Left lobe of liver (tissue), 2 donors: ENCODE measurements at regions not wholly inside any gene's neighbourhood (a gene's known extent, or its start where the extent isn't known, plus 50 kb on each side); places are given as distances from the start of the nearest gene placed in this dataset.
"Not testable (repeated sequence)": the region's sequence is repeated elsewhere in the genome, so short reads cannot be mapped to it uniquely, and the experiment has no call there.

Experiments
- ATAC-seq: fragments of 200-7000 bp; cut with Tn5 transposase; one replicate; pipeline ENCODE4 v1.9.1; 2020; ENCODE audit warnings: mild to moderate bottlenecking, moderate library complexity
- DNase-seq: peaks from one replicate; pipeline ENCODE4 v3.0.0-alpha.2; 2020; ENCODE audit warnings: low spot score
- donor health status: DM: no; HTN: no; CAD: no; lungs with moderate emphysema.
- donor health status: DM: no; HTN: yes; CAD: no.

DNA sequence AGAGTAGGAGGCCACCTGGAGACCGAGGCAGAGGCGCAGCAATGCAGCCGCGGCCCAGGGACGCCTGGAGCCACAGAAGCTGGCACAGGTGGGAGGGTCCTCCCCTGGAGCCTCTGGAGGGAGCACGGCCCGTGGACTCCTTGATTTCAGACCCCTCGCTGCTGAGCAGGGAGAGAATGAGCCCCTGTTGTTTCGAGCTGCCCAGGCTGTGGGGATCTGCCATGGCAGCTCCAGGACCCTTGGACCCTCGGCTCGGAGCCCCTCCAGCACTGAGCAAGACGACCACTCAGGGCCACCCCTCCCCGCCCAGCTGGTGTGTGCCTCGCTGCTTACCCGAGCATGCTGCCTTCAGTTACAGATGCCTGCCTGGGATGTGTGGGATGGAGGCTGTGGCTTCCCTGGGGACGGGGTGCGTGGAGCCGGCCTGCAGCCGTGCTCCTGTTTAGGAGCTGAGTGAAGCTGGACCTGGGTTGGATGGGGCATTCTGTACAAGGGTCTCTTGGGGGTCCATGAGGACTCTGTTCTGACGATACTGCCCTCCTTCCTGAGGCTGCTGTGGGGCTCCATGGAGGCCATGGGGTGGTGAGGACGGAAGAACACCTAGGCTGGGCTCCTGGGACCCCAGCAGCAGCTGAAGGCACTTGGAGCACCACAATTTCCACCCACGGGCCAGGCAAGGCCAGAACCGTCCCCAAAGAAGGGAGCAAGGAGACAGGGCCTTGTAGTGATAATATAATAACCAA is 115.1 kb upstream of the LPCAT1 start:
- no peak for DNase-seq

DNA sequence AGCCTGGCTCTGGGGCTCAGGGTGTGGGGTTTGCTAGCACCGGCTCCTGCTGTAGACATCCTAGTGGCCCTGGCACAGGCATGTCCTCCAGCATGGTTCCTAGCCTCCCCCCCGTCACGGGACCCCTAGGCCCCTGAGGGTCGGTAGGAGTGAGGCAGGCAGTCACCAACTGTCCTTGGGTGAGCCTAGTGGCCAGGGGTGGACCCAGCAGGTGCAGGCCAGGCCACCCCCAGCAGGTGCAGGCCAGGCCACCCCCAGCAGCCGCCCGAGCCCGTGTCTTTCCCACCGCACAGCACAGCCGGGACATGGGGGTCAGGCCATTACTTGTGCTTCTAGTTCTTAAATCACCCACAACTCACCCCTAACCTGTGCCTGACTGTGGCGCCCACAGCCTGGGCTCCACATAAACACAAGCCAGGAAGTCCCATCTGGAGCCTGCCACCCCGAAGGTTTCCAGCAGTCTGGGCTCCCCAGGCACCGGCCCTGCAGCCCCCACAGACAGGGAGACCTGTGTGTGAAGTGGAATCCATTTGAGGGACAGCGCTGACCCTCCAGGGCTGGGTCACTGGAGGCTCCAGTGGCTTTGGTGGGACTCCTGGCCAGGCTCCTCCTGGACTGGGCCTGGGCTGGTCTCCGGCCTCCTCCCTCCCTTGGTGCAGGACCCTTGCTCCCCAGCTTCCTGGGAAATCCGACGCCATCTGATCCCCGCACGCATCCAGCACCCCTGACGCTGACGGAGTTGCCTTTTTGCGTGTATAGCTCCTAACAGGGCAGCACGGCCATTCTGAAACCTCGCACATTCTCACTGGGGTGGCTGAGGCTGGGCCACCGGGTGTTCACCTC is 114.1 kb upstream of the LPCAT1 start:
- no peak for DNase-seq
- no peak for ATAC-seq

More for the DNA sequence above, 115.1 kb upstream of the LPCAT1 start:
- no peak for ATAC-seq

DNA sequence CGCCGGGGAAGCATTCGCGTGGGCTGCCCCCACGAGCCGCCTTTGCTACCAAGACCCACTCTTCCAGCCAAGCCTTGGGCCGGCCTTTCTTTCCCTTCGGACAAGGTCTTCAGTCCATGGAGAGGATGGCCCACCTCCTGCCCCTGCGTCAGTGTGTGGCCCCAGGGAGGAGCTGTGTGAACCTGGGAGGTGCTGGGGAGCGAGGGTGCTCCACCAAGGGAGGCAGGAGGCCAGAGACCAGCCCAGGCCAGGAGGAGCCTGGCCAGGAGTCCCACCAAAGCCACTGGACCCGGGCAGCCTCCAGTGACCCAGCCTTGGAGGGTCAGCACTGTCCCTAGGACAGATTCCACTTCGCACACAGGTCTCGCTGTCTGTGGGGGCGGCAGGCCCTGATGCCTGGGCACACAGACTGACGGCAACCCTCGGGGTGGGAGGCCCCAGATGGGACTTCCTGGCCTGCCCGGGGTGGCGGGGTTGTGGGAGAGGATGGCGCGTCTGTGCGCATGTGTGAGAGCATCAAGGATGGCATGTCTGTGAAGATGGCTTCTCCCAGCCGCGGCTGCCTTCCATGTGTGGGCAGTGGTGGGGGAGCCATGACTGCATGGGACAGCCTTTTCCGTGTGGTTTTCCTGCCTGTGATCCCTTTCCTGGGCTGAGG is 113.3 kb upstream of the LPCAT1 start:
- ATAC-seq = no peak

DNA sequence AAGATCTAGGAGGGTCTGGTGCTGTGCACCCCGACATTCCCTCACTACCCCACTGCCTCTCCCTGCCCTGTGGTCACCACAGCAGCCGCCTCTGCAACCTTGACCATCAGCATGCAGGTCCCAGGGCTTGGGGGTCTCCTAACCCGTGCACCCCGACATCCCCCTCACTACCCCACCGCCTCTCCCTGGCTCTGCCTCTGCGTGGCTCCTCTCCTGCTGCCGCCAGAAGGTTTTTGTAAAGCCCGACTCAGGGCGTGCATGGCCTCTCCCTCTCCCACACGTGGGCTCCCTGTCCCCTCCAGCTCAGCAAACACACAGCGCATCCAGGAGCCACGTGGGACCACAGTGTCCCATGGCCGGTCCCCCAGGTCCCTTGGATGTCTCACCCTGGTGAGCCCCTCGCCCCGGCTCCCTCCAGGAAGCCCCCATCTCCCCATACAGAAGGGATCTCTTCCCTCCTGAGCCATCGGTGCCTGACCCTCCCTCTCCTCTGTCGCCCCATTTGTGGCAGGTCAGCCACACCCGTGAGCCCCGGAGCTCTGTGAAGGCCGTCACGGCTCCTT is 112.5 kb upstream of the LPCAT1 start:
- DNase-seq, ATAC-seq: not testable (repeated sequence)

More for the DNA sequence above, 113.3 kb upstream of the LPCAT1 start:
- no peak for DNase-seq

DNA sequence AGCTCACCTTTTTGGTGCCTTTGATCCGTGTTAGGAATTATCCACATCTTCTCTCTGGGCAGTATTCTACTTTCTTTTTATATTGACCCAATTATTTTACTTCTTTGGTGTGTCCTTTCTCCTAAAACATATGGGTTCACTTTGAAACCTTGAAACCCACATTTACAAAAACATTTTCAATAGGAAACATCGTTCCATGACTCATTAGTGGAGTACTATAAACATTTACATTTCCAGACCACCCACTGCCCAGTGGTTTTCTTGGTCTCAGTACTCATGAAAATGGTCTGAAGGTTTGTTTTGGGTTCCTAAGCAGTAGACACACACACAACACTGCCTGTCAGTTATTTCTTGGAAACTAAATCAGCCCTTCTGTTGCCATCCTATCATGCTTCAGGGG is 111.7 kb upstream of the LPCAT1 start:
- DNase-seq, ATAC-seq: not testable (repeated sequence)

DNA sequence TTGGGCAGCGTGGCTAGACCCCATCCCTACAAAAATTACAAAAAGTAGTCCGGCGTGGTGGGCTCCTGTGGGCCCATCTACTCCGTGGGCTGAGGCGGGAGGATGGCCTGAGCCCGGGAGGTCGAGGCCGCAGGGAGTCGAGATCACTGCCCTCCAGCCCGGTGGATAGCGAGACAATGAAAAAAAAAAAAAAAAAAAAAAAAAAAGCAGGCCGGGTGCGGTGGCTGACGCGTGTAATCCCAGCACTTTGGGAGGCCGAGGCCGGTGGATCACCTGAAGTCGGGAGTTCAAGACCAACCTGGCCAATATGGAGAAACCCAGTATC is 110.5 kb upstream of the LPCAT1 start:
- ATAC-seq (no peak), DNase-seq (no peak)

DNA sequence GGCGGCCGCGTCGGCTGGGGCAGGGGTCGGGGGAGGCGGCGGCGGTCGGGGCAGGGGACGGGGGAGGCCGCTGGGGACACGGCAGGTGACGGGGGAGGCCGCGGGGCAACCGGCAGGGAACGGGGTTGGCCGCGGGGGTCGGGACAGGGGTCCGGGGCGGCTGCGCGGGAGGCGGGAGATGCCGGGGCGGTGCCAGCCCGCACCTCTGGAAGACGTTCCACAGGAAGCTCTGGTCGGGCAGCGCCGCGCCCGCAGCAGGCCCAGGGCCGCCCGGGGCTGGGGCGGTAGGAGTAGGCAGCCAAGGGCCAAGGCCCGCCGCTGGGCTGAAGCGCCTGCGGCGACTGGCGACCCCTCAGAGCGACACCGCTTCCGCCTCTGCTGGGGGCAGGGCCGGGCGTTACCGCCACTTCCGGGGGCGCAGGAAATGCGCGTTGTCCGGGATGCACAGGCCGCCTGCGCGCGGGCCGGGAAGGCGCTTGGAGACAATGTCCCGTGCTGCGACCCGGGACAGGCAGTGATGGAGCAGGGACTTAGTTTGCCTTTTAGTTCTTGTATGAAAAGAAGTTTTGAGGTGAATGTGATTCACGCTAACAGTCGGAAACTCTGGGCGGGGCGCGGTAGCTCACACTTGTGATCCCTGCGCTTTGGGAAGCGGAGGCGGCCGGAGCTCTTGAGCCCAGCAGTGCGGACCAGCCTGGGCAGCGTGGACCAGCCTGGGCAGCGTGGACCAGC is 110.0 kb upstream of the LPCAT1 start:
- peak; percentile 99 for ATAC-seq
- DNase-seq = peak; percentile 84

DNA sequence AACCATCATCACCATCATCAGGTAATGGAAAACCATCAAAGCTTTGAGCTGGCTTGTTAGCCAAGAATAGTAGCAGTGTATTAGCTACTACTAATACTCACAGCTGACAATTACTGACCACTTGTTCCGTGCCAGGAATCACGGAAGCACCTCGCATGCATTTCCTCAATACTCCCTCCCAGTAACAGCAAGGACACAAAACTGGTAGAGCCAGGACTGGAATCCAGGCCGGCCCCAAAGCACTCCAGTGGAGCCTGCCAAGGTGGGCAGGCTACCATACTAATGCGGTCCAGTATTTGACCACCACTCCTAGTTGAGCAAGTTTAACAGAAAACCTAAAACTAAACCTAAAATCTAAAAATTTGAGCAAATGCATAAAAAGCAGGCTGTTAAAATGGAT is 107.2 kb upstream of the LPCAT1 start:
- not testable (repeated sequence) for DNase-seq

DNA sequence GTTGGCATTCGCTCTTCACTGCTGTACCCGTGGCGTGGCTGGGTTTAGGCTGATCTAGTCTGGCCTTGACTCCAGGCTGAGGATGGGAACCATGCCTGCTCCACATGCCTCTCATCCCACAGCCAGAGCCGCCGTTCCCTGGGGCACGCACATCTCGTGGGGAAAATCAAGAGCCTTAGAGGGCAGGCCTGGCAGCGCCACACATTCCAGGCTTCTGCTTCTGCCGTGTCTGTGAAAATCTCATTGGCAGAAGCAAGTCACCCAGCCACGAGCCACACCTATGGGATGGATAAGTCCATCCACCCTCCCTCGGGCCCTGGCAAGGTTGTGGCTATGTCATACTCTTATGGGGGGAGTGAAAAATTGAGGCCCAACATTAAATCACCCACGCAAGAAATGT is 102.6 kb upstream of the LPCAT1 start:
- ATAC-seq, DNase-seq: not testable (repeated sequence)

More for the DNA sequence above, 107.2 kb upstream of the LPCAT1 start:
- ATAC-seq = not testable (repeated sequence)

DNA sequence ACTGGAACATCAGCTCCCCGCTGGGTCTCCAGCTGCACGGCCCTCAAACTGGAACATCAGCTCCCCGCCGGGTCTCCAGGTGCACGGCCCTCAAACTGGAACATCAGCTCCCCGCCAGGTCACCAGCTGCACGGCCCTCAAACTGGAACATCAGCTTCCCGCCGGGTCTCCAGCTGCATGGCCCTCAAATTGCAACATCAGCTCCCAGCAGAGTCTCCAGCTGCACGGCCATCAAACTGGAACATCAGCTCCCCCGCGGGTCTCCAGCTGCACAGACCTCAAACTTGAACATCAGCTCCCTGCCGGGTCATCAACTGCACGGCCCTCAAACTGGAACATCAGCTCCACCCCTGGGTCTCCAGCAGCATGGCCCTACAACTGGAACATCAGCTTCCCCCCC is 95.8 kb upstream of the LPCAT1 start:
- ATAC-seq, DNase-seq: not testable (repeated sequence)

DNA sequence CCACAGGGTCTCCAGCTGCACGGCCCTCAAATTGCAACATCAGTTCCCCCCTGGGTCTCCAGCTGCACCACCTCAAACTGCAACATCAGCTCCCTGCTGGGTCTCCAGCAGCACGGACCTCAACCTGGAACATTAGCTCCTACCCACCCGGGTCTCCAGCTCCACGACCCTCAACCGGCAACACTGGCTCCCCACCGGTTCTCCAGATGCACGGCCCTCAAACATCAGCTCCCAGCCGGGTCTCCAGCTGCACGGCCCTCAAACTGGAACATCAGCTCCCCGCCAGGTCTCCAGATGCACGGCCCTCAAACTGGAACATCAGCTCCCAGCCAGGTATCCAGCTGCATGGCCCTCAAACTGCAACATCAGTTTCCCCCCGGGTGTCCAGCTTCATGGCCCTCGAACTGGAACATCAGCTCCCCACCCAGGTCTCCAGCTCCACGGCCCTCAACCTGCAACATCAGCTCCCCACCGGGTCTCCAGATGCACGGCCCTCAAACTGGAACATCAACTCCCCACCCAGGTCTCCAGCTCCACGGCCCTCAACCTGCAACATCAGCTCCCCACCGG is 94.6 kb upstream of the LPCAT1 start:
- not testable (repeated sequence) for ATAC-seq, DNase-seq

DNA sequence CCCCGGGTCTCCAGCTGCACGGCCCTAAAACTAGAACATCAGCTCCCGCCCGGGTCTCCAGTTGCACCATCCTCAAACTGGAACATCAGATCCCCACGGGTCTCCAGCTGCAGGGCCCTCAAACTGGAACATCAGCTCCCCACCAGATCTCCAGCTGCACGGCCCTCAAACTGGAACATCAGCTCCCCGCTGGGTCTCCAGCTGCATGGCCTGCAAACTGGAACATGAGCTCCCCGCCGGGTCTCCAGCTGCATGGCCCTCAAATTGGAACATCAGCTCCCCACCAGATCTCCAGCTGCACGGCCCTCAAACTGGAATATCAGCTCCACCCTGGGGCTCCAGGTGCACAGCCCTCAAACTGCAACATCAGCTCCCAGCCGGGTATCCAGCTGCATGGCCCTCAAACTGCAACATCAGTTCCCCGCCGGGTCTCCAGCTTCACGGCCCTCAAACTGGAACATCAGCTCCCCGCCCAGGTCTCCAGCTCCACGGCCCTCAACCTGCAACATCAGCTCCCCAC is 93.5 kb upstream of the LPCAT1 start:
- not testable (repeated sequence) for DNase-seq, ATAC-seq

DNA sequence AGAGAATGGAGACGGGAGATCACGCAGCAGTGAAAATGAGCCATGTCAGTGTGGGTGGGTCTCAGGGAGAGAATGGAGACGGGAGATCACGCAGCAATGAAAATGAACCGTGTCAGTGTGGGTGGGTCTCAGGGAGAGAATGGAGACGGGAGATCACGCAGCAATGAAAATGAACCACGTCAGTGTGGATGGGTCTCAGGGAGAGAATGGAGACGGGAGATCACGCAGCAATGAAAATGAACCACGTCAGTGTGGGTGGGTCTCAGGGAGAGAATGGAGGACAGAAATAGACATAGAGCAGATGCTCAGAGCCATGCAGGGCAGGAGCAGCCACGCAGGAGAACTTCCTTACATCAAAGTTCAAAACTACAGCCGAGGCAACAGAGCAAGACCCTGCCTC is 89.8 kb upstream of the LPCAT1 start:
- DNase-seq = not testable (repeated sequence)

DNA sequence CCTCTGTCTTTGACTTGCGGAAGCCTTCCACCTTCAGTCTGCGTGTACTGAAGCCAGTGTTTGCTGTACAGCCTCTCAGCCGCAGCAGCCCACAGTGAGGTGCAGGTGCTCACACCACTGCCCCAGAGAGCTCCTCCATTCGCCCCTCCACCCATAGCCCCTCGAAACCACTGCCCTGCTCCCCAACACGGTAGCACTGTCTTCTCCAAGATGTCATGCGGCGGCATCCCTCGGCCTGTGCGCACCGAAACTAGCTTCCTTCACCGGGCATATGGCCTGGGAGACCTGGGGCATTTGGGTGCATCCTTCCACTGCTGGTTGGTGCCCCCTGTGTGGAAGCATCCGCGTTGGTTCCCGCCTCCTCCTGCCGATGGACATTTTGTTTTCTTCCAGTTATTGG is 86.8 kb upstream of the LPCAT1 start:
- not testable (repeated sequence) for DNase-seq, ATAC-seq

More for the DNA sequence above, 89.8 kb upstream of the LPCAT1 start:
- ATAC-seq = not testable (repeated sequence)

DNA sequence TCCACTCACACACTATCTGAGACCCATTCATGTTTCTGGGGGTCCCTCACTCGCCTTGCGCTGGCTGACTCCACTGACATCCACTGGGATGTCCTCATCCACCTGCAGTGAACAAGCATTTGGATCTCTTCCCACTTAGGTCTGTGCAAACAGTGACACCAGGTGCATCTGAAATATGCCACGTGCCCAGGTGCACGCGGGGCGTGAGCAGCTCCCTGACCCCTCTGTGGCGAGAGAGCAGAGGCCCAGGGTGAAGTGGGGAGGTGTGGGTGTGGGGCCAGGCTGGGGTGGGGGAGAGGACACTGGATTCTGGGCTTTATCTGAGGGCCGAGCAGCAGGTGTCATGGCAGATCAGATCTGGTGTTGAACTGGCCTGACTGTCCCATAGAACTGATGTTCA is 85.4 kb upstream of the LPCAT1 start:
- DNase-seq = not testable (repeated sequence)
- ATAC-seq = peak; percentile 49

DNA sequence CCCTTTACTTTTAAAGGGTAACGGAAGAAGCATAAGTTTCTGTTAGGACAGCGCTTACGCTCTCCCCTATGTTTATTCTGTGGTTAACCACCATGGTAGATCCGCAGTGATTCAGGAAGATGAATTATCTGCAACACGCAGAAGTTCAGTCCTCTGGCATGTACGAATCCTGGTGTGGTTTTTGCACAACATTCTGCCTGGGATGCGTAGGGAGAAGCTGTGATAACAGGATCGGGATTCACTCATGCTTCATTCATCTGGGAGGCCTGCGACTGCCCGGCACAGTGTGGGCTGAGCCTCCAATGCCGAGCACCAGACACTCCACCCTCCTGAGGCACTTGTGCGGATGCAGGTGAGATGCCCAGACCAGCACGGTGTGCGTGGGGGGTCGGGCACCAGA is 84.6 kb upstream of the LPCAT1 start:
- ATAC-seq, DNase-seq: not testable (repeated sequence)

DNA sequence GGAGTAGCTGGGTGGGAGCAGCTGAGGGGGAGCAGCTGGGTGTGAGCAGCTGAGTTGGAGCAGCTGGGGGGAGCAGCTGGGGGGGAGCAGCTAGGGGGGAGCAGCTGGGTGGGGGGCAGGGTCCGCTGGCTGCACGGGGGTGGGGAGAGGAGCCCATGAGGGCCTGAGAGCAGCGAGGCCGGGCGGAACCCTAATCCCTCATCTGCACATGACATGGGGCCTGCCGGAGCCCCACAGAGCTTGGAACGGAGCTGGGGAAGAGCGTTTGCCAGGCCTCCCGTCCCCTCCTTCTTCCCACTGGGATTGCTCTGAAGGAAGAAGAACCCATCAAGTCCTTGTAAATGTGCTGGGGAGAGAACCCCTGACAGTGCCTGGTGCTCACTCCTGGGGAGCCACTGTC is 83.2 kb upstream of the LPCAT1 start:
- not testable (repeated sequence) for DNase-seq, ATAC-seq

DNA sequence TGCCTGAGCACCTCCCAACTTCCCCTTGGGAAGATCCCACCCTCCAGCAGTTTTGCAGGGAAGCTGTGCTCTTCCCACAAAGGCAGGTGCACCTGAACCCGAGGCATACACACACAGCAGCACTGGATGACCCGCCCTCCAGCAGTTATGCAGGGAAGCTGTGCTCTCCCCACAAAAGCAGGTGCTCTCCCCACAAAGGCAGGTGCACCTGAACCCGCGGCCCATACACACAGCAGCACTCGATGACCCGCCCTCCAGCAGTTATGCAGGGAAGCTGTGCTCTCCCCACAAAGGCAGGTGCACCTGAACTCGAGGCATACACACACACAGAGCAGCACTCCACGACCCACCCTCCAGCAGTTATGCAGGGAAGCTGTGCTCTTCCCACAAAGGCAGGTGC is 80.2 kb upstream of the LPCAT1 start:
- DNase-seq, ATAC-seq: not testable (repeated sequence)

DNA sequence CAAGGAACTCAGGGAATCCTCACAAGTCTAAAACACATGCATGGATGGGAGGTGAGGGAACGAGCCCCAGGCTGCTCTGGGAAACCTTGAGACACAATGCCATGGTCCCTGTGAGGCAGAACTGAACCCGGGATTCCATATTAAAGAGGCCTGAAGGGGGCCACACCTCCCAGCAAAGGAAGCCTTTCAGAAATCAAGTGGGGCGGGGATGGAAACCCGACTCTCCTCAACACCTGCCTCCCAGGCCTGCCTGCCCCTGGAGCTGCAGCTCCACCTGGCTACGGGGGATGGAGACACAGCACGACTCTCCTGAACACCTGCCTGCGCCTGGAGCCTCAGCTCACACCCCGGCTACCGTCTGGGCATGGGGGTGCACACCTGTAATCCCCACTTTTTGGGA is 77.8 kb upstream of the LPCAT1 start:
- not testable (repeated sequence) for DNase-seq
- peak; percentile 73 for ATAC-seq
